Psoas muscle (tissue), 7 donors: ENCODE measurements at regions not wholly inside any gene's neighbourhood (a gene's known extent, or its start where the extent isn't known, plus 50 kb on each side); places are given as distances from the start of the nearest gene placed in this dataset.

ENCODE experiments used
- ATAC-seq, 4 donors: fragments of 200-7000 bp; cut with Tn5 transposase; one replicate each; pipeline ENCODE4 v1.9.1; 2020; ENCODE audit warnings: moderate library complexity in 3 of 4, mild to moderate bottlenecking in 2 of 4
- DNase-seq, 2 donors: peaks; one replicate each; pipeline ENCODE4 v3.0.0-alpha.2; 2020
- H3K27ac ChIP-seq: fragments of 200-600 bp; one replicate; pipeline ENCODE4 v1.8.0; 2022
- H3K27me3 ChIP-seq, 3 donors: fragments of 200-600 bp in 1 of 3; one replicate each; pipeline versions ENCODE4 v1.6.1 to v1.8.0; 2013 to 2022; ENCODE audit warnings: low read length in 2 of 3, mild to moderate bottlenecking in 2 of 3, moderate library complexity in 1 of 3; ENCODE audit not compliant: insufficient read depth in 3 of 3
- H3K36me3 ChIP-seq, 2 donors: fragments of 200-600 bp in 1 of 2; one replicate each; pipeline versions ENCODE4 v1.6.1 to v1.8.0; 2013 to 2022; ENCODE audit warnings: low read depth in 1 of 2, mild to moderate bottlenecking in 1 of 2, moderate library complexity in 1 of 2; ENCODE audit not compliant: insufficient read depth in 1 of 2
- H3K4me1 ChIP-seq: fragments of 200-600 bp; one replicate; pipeline ENCODE4 v1.8.0; 2022
- H3K4me3 ChIP-seq: fragments of 200-600 bp; one replicate; pipeline ENCODE4 v1.8.0; 2022; ENCODE audit warnings: mild to moderate bottlenecking
- H3K9me3 ChIP-seq: fragments of 200-600 bp; one replicate; pipeline ENCODE4 v1.8.0; 2022
- CTCF ChIP-seq: fragments of 200-600 bp; IDR thresholded peaks from one replicate; pipeline ENCODE4 v1.8.0; 2022; ENCODE audit warnings: antibody characterized with exemption
- WGBS, 3 donors: extraction: QIAGEN DNeasy Blood & Tissue Kit; methylation state at CpG; one replicate each; pipeline versions ENCODE4 v1.1.6 to v1.1.7; 2013; 5-methylcytosine and 5-hydroxymethylcytosine counted together
- intact Hi-C, 2 donors: fragments of 100-400 bp; cut with DNase I; formaldehyde crosslinking; loops; one replicate each; pipeline versions ENCODE4 v1.11.0 to v1.14.2; 2022
- donor health status: healthy with polysubstance abuse.
- donor health status: DM: no; HTN: no; CAD: no; lungs with moderate emphysema.
- donor health status: Bipolar disorder and iron deficiency.
- donor health status: healthy.
- donor health status: DM: yes; HTN: yes; CAD: no.
- donor health status: DM: no; HTN: no; CAD: no.
- donor health status: DM: yes; HTN: yes; CAD: no.

- intact Hi-C loops = loop anchor here in 1 of 2 donors (10.0 kb wide), 1 partner anchor 566 kb away; no protein-coding TSS in a partner anchor
- DNase-seq (no peak), ATAC-seq (no peak)
- no peaks in the 10 kb centered on the region for H3K27me3 ChIP-seq
- no peaks in the 10 kb centered on the region for H3K36me3 ChIP-seq
- no peak for TF ChIP-seq CTCF
- WGBS, 3 donors = 68 to 74% (median 74%) methylated on average over 9 of the region's 9 CpGs
- H3K4me3 ChIP-seq = no peak overlapping the region
- no peak overlapping the region for H3K27ac ChIP-seq
- H3K4me1 ChIP-seq = no peaks in the 10 kb centered on the region
- no peaks in the 10 kb centered on the region for H3K9me3 ChIP-seq
Measured at GRCh38 chr18:21998486-21998885, 170.9 kb upstream of the GATA6 start.

- Histone ChIP-seq H3K9me3 (no peaks in the 10 kb centered on the region), H3K27ac (no peak overlapping the region), H3K4me1 (no peaks in the 10 kb centered on the region), H3K4me3 (no peak overlapping the region), H3K36me3 (no peaks in the 10 kb centered on the region), H3K27me3 (no peaks in the 10 kb centered on the region)
- 73 to 82% (median 74%) methylated on average over 25 of the region's 25 CpGs for WGBS, 3 donors
- TF ChIP-seq CTCF = no peak
- intact Hi-C loops = no loop called here
- ATAC-seq (no peak), DNase-seq (no peak)
Measured at GRCh38 chr18:22001912-22002487, 167.4 kb upstream of the GATA6 start.

GRCh38 chr18:22005191-22005841 is 164.1 kb upstream of the GATA6 start:
- no peak for DNase-seq
- no peak for ATAC-seq
- 29 to 43% (median 35%) methylated on average over 4 of the region's 4 CpGs for WGBS, 3 donors
- Histone ChIP-seq H3K4me1 (no peaks in the 10 kb centered on the region), H3K27ac (no peak overlapping the region), H3K9me3 (no peaks in the 10 kb centered on the region), H3K36me3 (no peaks in the 10 kb centered on the region), H3K4me3 (no peak overlapping the region), H3K27me3 (no peaks in the 10 kb centered on the region)
- intact Hi-C loops = no loop called here
- no peak for TF ChIP-seq CTCF

- Histone ChIP-seq H3K4me3 (no peak overlapping the region), H3K4me1 (no peaks in the 10 kb centered on the region), H3K36me3 (no peaks in the 10 kb centered on the region), H3K27me3 (no peaks in the 10 kb centered on the region), H3K9me3 (no peaks in the 10 kb centered on the region), H3K27ac (no peak overlapping the region)
- intact Hi-C loops = no loop called here
- TF ChIP-seq CTCF = no peak
- no peak for ATAC-seq
- WGBS, 3 donors = 78 to 80% (median 79%) methylated on average over 2 of the region's 2 CpGs
- DNase-seq = no peak
Measured at GRCh38 chr18:22006458-22006857, 162.9 kb upstream of the GATA6 start.

- H3K27ac ChIP-seq = no peak overlapping the region
- intact Hi-C loops = no loop called here
- H3K36me3 ChIP-seq = no peaks in the 10 kb centered on the region
- H3K27me3 ChIP-seq = peaks cover 0 to 2% (median 0%) of the 10 kb centered on the region in 3 donors
- no peaks in the 10 kb centered on the region for H3K4me1 ChIP-seq
- H3K9me3 ChIP-seq = no peaks in the 10 kb centered on the region
- no peak overlapping the region for H3K4me3 ChIP-seq
- no peak for DNase-seq
- ATAC-seq = no peak
- TF ChIP-seq CTCF = no peak
Measured at GRCh38 chr18:22009242-22009641, 160.1 kb upstream of the GATA6 start.
